WERI-Rb-1 (cell line): ENCODE measurements at regions not wholly inside any gene's neighbourhood (a gene's known extent, or its start where the extent isn't known, plus 50 kb on each side); places are given as distances from the start of the nearest gene placed in this dataset.
"Not testable (repeated sequence)": the region's sequence is repeated elsewhere in the genome, so short reads cannot be mapped to it uniquely, and the experiment has no call there.

Experiments used
- DNase-seq: peaks from one replicate; pipeline ENCODE4 v3.0.0-alpha.2; 2020
- H3K27ac ChIP-seq: fragments of 250-450 bp; sonication (Bioruptor Pico); 2 replicates; pipeline ENCODE4 v1.5.1; 2020; ENCODE audit warnings: mild to moderate bottlenecking, moderate library complexity
- H3K27me3 ChIP-seq: fragments of 250-450 bp; sonication (Bioruptor Pico); 2 replicates; pipeline ENCODE4 v1.5.1; 2021; ENCODE audit warnings: mild to moderate bottlenecking, low read depth, moderate library complexity; ENCODE audit not compliant: insufficient read depth, severe bottlenecking
- H3K36me3 ChIP-seq: fragments of 250-450 bp; sonication (Bioruptor Pico); 2 replicates; pipeline ENCODE4 v1.5.1; 2020; ENCODE audit warnings: mild to moderate bottlenecking, moderate library complexity
- H3K4me3 ChIP-seq: 2 replicates; pipeline ENCODE4 v1.5.1; 2011; ENCODE audit warnings: low read depth, mild to moderate bottlenecking, control low read depth, low read length
- H3K9me3 ChIP-seq: fragments of 250-450 bp; sonication (Bioruptor Pico); 2 replicates; pipeline ENCODE4 v1.5.1; 2021; ENCODE audit warnings: mild to moderate bottlenecking, moderate library complexity; ENCODE audit not compliant: severe bottlenecking
- CTCF ChIP-seq: IDR thresholded peaks from 2 replicates; pipeline ENCODE4 v1.5.1; 2011; ENCODE audit warnings: low read depth, mild to moderate bottlenecking, control low read depth, inconsistent platforms, low read length

- Histone ChIP-seq H3K4me3 (no peak overlapping the region), H3K9me3 (no peaks in the 10 kb centered on the region), H3K27ac (no peak overlapping the region), H3K27me3 (no peaks in the 10 kb centered on the region), H3K36me3 (no peaks in the 10 kb centered on the region)
- TF ChIP-seq CTCF: no peak
- no peak for DNase-seq
Observed at GRCh38 chr4:82126512-82127040, 247.2 kb downstream of the HNRNPD start.

- H3K27me3 ChIP-seq: no peaks in the 10 kb centered on the region
- no peaks in the 10 kb centered on the region for H3K36me3 ChIP-seq
- no peak for DNase-seq
- TF ChIP-seq CTCF: no peak
- no peak overlapping the region for H3K4me3 ChIP-seq
- no peaks in the 10 kb centered on the region for H3K9me3 ChIP-seq
- H3K27ac ChIP-seq: peak overlapping the region; percentile 9; the same call in 1 of the 2 replicates
Observed at GRCh38 chr4:82125787-82126297, 247.9 kb downstream of the HNRNPD start.

- no peaks in the 10 kb centered on the region for H3K36me3 ChIP-seq
- peak overlapping the region; percentile 9; the same call in 1 of the 2 replicates for H3K27ac ChIP-seq
- DNase-seq: peak; percentile 65
- TF ChIP-seq CTCF: no peak
- no peak overlapping the region for H3K4me3 ChIP-seq
- H3K27me3 ChIP-seq: no peaks in the 10 kb centered on the region
- H3K9me3 ChIP-seq: no peaks in the 10 kb centered on the region
Observed at GRCh38 chr4:82124932-82125786, 248.6 kb downstream of the HNRNPD start.

- DNase-seq: no peak
- no peak for TF ChIP-seq CTCF
- Histone ChIP-seq H3K4me3 (no peak overlapping the region), H3K27me3 (no peaks in the 10 kb centered on the region), H3K27ac (no peak overlapping the region), H3K9me3 (no peaks in the 10 kb centered on the region), H3K36me3 (no peaks in the 10 kb centered on the region)
Observed at GRCh38 chr4:82124365-82124764, 249.4 kb downstream of the HNRNPD start.

GRCh38 chr4:82123934-82124333 lies 249.9 kb downstream of the HNRNPD start:
- TF ChIP-seq CTCF: no peak
- H3K9me3 ChIP-seq: no peaks in the 10 kb centered on the region
- H3K4me3 ChIP-seq: no peak overlapping the region
- H3K36me3 ChIP-seq: no peaks in the 10 kb centered on the region
- DNase-seq: no peak
- H3K27ac ChIP-seq: no peak overlapping the region
- H3K27me3 ChIP-seq: no peaks in the 10 kb centered on the region

- not testable (repeated sequence) for H3K4me3 ChIP-seq, H3K27me3 ChIP-seq, H3K27ac ChIP-seq, DNase-seq, H3K9me3 ChIP-seq, H3K36me3 ChIP-seq
Observed at GRCh38 chr4:82115183-82115582, 258.6 kb downstream of the HNRNPD start.
